ENCODE measurements at regions not wholly inside any gene's neighbourhood (a gene's known extent, or its start where the extent isn't known, plus 50 kb on each side); places are given as distances from the start of the nearest gene placed in this dataset.
"Not testable (repeated sequence)": the region's sequence is repeated elsewhere in the genome, so short reads cannot be mapped to it uniquely, and the experiment has no call there.

DNA sequence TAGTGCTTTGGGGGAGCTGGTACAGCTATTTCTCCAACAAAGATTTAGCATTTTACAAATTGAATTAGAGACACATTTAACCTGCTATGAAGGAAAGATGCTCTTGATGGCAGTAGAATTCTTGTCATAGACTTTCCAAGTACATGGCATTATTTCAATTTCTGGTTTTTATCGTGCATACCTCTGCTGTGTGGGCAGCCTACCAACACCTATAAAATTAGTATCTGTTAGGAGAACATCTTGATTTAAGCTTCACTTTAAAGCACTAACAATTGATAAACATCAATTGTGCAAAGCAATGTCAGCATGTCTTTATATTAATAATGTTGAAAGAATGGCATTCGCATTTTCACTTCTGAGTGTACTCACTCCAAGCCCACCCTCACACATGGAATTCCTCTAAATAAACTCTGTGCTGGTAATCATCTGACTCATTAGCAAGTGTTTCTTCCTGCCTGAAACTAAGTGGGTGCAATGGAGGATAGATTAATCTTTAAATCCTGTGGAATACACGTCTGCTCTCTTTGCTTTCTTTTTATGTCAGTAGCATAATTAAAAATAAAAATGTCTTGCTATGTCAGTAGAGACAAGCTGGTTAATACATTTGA, 279.8 kb upstream of the MAGEB18 start:
- Histone ChIP-seq H3K9me3 (ENCODE audit: control insufficient read depth, insufficient read depth, low read length) (no peaks in the 10 kb centered on the region), H3K27me3 (ENCODE audit: control insufficient read depth, insufficient read depth, low read length) (no peaks in the 10 kb centered on the region), H3K4me3 (ENCODE audit: low read depth, low read length) (no peak overlapping the region), H3K36me3 (ENCODE audit: control insufficient read depth, insufficient read depth, low read length) (no peaks in the 10 kb centered on the region), H3K4me1 (ENCODE audit: control insufficient read depth, insufficient read depth, low read length) (no peaks in the 10 kb centered on the region), H3K9ac (ENCODE audit: low read depth, low read length) (no peak overlapping the region)

- Histone ChIP-seq H3K9ac (ENCODE audit: low read depth, low read length) (no peak overlapping the region), H3K4me1 (ENCODE audit: control insufficient read depth, insufficient read depth, low read length) (no peaks in the 10 kb centered on the region), H3K36me3 (ENCODE audit: control insufficient read depth, insufficient read depth, low read length) (no peaks in the 10 kb centered on the region), H3K27me3 (ENCODE audit: control insufficient read depth, insufficient read depth, low read length) (no peaks in the 10 kb centered on the region), H3K9me3 (ENCODE audit: control insufficient read depth, insufficient read depth, low read length) (no peaks in the 10 kb centered on the region), H3K4me3 (ENCODE audit: low read depth, low read length) (no peak overlapping the region)
These were observed 277.8 kb upstream of the MAGEB18 start for GRCh38 chrX:25860322-25860721.

DNA sequence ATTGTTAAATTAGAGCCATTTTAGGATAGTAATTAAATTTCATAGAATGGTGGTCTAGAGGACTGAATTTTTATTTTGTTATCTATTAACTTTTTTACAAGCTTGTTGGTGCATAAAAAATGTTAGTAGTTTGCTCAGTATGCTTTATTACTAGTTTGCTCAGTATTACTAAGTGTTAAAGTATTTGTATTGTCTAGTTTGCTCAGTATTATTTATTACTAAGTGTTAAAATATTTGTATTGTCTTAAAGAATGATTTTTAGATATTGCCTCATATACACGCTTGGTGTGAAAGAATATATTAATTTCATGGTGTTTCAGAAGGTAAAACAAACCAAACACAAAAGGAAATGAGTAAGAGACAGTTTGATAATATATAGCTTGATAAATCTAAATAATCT, 268.4 kb upstream of the MAGEB18 start:
- H3K4me1 ChIP-seq (ENCODE audit: control insufficient read depth, insufficient read depth, low read length): no peaks in the 10 kb centered on the region

GRCh38 chrX:25872786-25873185, 265.4 kb upstream of the MAGEB18 start:
- H3K4me1 ChIP-seq (ENCODE audit: control insufficient read depth, insufficient read depth, low read length): no peaks in the 10 kb centered on the region
- H3K9me3 ChIP-seq (ENCODE audit: control insufficient read depth, insufficient read depth, low read length): no peaks in the 10 kb centered on the region
- no peaks in the 10 kb centered on the region for H3K27me3 ChIP-seq (ENCODE audit: control insufficient read depth, insufficient read depth, low read length)
- no peaks in the 10 kb centered on the region for H3K36me3 ChIP-seq (ENCODE audit: control insufficient read depth, insufficient read depth, low read length)
- H3K4me3 ChIP-seq (ENCODE audit: low read depth, low read length): no peak overlapping the region
- no peak overlapping the region for H3K9ac ChIP-seq (ENCODE audit: low read depth, low read length)

More for the DNA sequence above, 268.4 kb upstream of the MAGEB18 start:
- H3K27me3 ChIP-seq (ENCODE audit: control insufficient read depth, insufficient read depth, low read length): no peaks in the 10 kb centered on the region
- H3K4me3 ChIP-seq (ENCODE audit: low read depth, low read length): no peak overlapping the region
- H3K36me3 ChIP-seq (ENCODE audit: control insufficient read depth, insufficient read depth, low read length): no peaks in the 10 kb centered on the region
- H3K9ac ChIP-seq (ENCODE audit: low read depth, low read length): no peak overlapping the region
- peaks cover 3% of the 10 kb centered on the region for H3K9me3 ChIP-seq (ENCODE audit: control insufficient read depth, insufficient read depth, low read length)

DNA sequence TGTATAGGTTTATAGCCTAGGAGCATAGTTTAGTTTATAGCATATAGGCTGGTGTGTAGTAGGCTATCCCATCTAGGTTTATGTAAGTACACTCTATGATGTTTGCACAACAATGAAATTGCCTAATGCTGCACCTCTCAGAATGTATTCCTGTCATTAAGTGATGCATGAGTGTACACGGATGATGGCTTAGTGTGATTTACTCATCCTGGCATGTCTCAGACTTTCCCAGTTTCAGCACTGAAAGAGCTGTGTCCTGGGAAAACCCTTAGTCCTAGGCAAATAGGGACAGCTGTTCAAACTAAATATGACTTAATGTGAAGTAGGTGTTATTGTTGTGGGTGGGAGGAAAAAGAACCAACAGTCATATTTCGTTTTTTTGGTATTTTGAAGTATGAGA, 264.9 kb upstream of the MAGEB18 start:
- Histone ChIP-seq H3K9ac (ENCODE audit: low read depth, low read length) (no peak overlapping the region), H3K9me3 (ENCODE audit: control insufficient read depth, insufficient read depth, low read length) (no peaks in the 10 kb centered on the region), H3K4me1 (ENCODE audit: control insufficient read depth, insufficient read depth, low read length) (no peaks in the 10 kb centered on the region), H3K36me3 (ENCODE audit: control insufficient read depth, insufficient read depth, low read length) (no peaks in the 10 kb centered on the region), H3K4me3 (ENCODE audit: low read depth, low read length) (no peak overlapping the region), H3K27me3 (ENCODE audit: control insufficient read depth, insufficient read depth, low read length) (no peaks in the 10 kb centered on the region)

- Histone ChIP-seq H3K36me3 (ENCODE audit: control insufficient read depth, insufficient read depth, low read length) (no peaks in the 10 kb centered on the region), H3K9me3 (ENCODE audit: control insufficient read depth, insufficient read depth, low read length) (no peaks in the 10 kb centered on the region), H3K9ac (ENCODE audit: low read depth, low read length) (no peak overlapping the region), H3K27me3 (ENCODE audit: control insufficient read depth, insufficient read depth, low read length) (no peaks in the 10 kb centered on the region), H3K4me3 (ENCODE audit: low read depth, low read length) (no peak overlapping the region), H3K4me1 (ENCODE audit: control insufficient read depth, insufficient read depth, low read length) (no peaks in the 10 kb centered on the region)
These were observed 259.3 kb upstream of the MAGEB18 start for GRCh38 chrX:25878806-25879205.

DNA sequence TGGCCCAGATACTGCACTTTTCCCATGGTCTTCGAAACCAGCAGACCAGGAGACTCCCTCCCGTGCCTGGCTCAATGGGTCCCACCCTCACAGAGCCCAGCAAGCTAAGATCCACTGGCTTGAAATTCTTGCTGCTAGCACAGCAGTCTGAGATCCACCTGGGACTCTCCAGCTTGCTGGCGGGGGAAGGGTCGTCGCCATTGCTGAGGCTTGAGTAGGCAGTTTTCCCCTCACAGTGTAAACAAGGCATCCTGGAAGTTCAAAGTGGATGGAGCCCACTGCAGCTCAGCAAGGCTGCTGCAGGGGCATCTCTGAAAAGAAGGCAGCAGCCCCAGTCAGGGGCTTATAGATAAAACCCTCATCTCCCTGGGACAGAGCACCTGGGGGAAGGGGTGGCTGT, 255.6 kb upstream of the MAGEB18 start:
- not testable (repeated sequence) for H3K4me3 ChIP-seq (ENCODE audit: low read depth, low read length); H3K27me3 ChIP-seq (ENCODE audit: control insufficient read depth, insufficient read depth, low read length); H3K9ac ChIP-seq (ENCODE audit: low read depth, low read length); H3K36me3 ChIP-seq (ENCODE audit: control insufficient read depth, insufficient read depth, low read length); H3K9me3 ChIP-seq (ENCODE audit: control insufficient read depth, insufficient read depth, low read length); H3K4me1 ChIP-seq (ENCODE audit: control insufficient read depth, insufficient read depth, low read length)

DNA sequence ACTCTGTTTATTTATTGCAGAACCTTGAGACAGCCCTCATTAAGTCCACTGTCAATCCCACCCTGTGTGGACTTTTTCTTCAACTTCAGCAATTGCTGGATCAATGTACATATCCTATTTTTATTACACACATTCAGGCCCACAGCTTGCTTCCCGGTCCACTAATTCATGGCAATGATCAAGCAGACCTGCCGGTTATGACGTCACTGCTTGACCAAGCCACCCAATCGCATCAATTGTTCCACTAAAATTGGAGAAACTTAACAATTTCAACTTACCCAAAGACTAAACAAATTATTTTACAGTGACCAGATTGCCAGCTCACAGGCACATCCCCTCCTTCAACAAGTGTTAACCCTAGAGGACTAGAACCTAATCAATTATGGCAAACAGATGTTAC, 240.4 kb upstream of the MAGEB18 start:
- Histone ChIP-seq H3K4me1 (ENCODE audit: control insufficient read depth, insufficient read depth, low read length) (no peaks in the 10 kb centered on the region), H3K9ac (ENCODE audit: low read depth, low read length) (no peak overlapping the region), H3K27me3 (ENCODE audit: control insufficient read depth, insufficient read depth, low read length) (no peaks in the 10 kb centered on the region)

DNA sequence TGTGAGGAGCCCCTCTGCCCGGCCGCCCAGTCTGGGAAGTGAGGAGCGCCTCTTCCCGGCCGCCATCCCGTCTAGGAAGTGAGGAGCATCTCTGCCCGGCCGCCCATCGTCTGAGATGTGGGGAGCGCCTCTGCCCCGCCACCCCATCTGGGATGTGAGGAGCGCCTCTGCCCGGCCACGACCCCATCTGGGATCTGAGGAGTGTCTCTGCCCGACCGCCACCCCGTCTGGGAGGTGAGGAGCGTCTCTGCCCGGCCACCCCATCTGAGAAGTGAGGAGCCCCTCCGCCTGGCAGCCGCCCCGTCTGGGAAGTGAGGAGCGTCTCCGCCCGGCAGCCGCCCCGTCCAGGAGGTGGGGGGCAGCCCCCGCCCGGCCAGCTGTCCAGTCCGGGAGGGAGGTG, 232.4 kb upstream of the MAGEB18 start:
- H3K9me3 ChIP-seq (ENCODE audit: control insufficient read depth, insufficient read depth, low read length); H3K4me3 ChIP-seq (ENCODE audit: low read depth, low read length); H3K9ac ChIP-seq (ENCODE audit: low read depth, low read length); H3K36me3 ChIP-seq (ENCODE audit: control insufficient read depth, insufficient read depth, low read length); H3K4me1 ChIP-seq (ENCODE audit: control insufficient read depth, insufficient read depth, low read length); H3K27me3 ChIP-seq (ENCODE audit: control insufficient read depth, insufficient read depth, low read length): not testable (repeated sequence)

More for the DNA sequence above, 240.4 kb upstream of the MAGEB18 start:
- H3K36me3 ChIP-seq (ENCODE audit: control insufficient read depth, insufficient read depth, low read length): peaks cover 2% of the 10 kb centered on the region
- H3K4me3 ChIP-seq (ENCODE audit: low read depth, low read length): no peak overlapping the region
- H3K9me3 ChIP-seq (ENCODE audit: control insufficient read depth, insufficient read depth, low read length): no peaks in the 10 kb centered on the region

- no peaks in the 10 kb centered on the region for H3K36me3 ChIP-seq (ENCODE audit: control insufficient read depth, insufficient read depth, low read length)
- H3K4me1 ChIP-seq (ENCODE audit: control insufficient read depth, insufficient read depth, low read length): no peaks in the 10 kb centered on the region
These were observed 212.2 kb upstream of the MAGEB18 start for GRCh38 chrX:25925946-25926345.

GRCh38 chrX:25928316-25928715, 209.8 kb upstream of the MAGEB18 start:
- Histone ChIP-seq H3K4me3 (ENCODE audit: low read depth, low read length) (no peak overlapping the region), H3K9ac (ENCODE audit: low read depth, low read length) (no peak overlapping the region), H3K4me1 (ENCODE audit: control insufficient read depth, insufficient read depth, low read length) (no peaks in the 10 kb centered on the region), H3K9me3 (ENCODE audit: control insufficient read depth, insufficient read depth, low read length) (no peaks in the 10 kb centered on the region), H3K27me3 (ENCODE audit: control insufficient read depth, insufficient read depth, low read length) (no peaks in the 10 kb centered on the region), H3K36me3 (ENCODE audit: control insufficient read depth, insufficient read depth, low read length) (no peaks in the 10 kb centered on the region)

More at GRCh38 chrX:25925946-25926345, 212.2 kb upstream of the MAGEB18 start:
- Histone ChIP-seq H3K4me3 (ENCODE audit: low read depth, low read length) (no peak overlapping the region), H3K27me3 (ENCODE audit: control insufficient read depth, insufficient read depth, low read length) (no peaks in the 10 kb centered on the region), H3K9ac (ENCODE audit: low read depth, low read length) (no peak overlapping the region), H3K9me3 (ENCODE audit: control insufficient read depth, insufficient read depth, low read length) (no peaks in the 10 kb centered on the region)

DNA sequence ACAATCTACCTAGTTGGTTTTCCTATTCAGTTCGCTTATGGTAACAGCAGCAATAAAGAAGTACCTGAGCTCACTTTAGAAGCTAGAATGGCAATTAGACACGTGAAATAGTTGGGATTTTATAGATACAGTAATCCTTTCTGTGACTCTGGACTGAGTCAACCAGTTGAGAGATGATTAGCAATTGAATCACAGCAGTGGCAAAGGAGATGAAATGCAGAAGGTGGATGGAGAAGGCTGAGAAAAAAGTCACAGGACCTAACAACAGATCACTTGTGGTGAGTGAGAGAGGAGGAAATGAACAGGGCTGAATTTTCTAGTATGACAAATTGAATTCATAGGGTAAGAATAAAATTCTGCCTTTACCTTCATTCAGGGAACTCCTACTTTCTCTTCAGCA, 197.1 kb upstream of the MAGEB18 start:
- Histone ChIP-seq H3K36me3 (ENCODE audit: control insufficient read depth, insufficient read depth, low read length) (no peaks in the 10 kb centered on the region), H3K4me3 (ENCODE audit: low read depth, low read length) (no peak overlapping the region), H3K9ac (ENCODE audit: low read depth, low read length) (no peak overlapping the region), H3K9me3 (ENCODE audit: control insufficient read depth, insufficient read depth, low read length) (no peaks in the 10 kb centered on the region), H3K27me3 (ENCODE audit: control insufficient read depth, insufficient read depth, low read length) (no peaks in the 10 kb centered on the region), H3K4me1 (ENCODE audit: control insufficient read depth, insufficient read depth, low read length) (no peaks in the 10 kb centered on the region)
